ENCODE measurements at regions not wholly inside any gene's neighbourhood (a gene's known extent, or its start where the extent isn't known, plus 50 kb on each side); places are given as distances from the start of the nearest gene placed in this dataset.

GRCh38 chrY:8151561-8151960 lies 1185.7 kb upstream of the TSPY4 start:
- H3K4me3 ChIP-seq (ENCODE audit: low read length), result no peak overlapping the region
- no peaks in the 10 kb centered on the region for H3K4me1 ChIP-seq (ENCODE audit: insufficient read depth, low read length)
- H3K27me3 ChIP-seq (ENCODE audit: insufficient read depth, low read length), result no peaks in the 10 kb centered on the region
- H3K9me3 ChIP-seq (ENCODE audit: low read depth, low read length), result no peaks in the 10 kb centered on the region

- no peaks in the 10 kb centered on the region for H3K9me3 ChIP-seq (ENCODE audit: low read depth, low read length)
- H3K4me1 ChIP-seq (ENCODE audit: insufficient read depth, low read length), result no peaks in the 10 kb centered on the region
- no peak overlapping the region for H3K4me3 ChIP-seq (ENCODE audit: low read length)
- H3K27me3 ChIP-seq (ENCODE audit: insufficient read depth, low read length), result no peaks in the 10 kb centered on the region
Measured at GRCh38 chrY:8128578-8128977, 1208.7 kb upstream of the TSPY4 start.

GRCh38 chrY:8125907-8126571 lies 1211.2 kb upstream of the TSPY4 start:
- H3K4me1 ChIP-seq (ENCODE audit: insufficient read depth, low read length), result no peaks in the 10 kb centered on the region
- H3K4me3 ChIP-seq (ENCODE audit: low read length), result no peak overlapping the region
- H3K9me3 ChIP-seq (ENCODE audit: low read depth, low read length), result no peaks in the 10 kb centered on the region
- no peaks in the 10 kb centered on the region for H3K27me3 ChIP-seq (ENCODE audit: insufficient read depth, low read length)

- no peaks in the 10 kb centered on the region for H3K27me3 ChIP-seq (ENCODE audit: insufficient read depth, low read length)
- H3K9me3 ChIP-seq (ENCODE audit: low read depth, low read length), result no peaks in the 10 kb centered on the region
- H3K4me3 ChIP-seq (ENCODE audit: low read length), result no peak overlapping the region
- no peaks in the 10 kb centered on the region for H3K4me1 ChIP-seq (ENCODE audit: insufficient read depth, low read length)
Measured at GRCh38 chrY:8121825-8122224, 1210.3 kb upstream of the AMELY start.

DNA sequence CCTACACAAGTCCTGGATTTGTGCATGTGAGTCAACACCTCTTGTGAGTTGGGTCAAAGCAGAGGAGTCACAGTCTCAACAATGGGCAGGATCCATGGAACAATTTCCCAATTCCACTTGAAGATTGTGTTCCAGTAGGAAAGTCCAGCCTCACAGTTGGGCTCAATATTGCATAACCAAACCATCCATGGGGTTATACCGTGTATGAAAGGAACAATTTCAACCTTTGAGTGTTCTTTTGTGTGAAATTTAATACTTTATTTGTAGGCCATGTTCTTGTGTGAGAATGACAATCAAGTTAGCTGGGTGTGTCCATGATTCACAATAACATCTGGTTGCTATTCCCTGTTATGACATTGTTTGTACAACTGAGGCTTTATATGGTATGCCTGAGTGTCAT lies 1182.9 kb upstream of the AMELY start:
- Histone ChIP-seq H3K4me3 (ENCODE audit: low read length) (no peak overlapping the region), H3K4me1 (ENCODE audit: insufficient read depth, low read length) (no peaks in the 10 kb centered on the region), H3K27me3 (ENCODE audit: insufficient read depth, low read length) (no peaks in the 10 kb centered on the region), H3K9me3 (ENCODE audit: low read depth, low read length) (no peaks in the 10 kb centered on the region)

- Histone ChIP-seq H3K9me3 (ENCODE audit: low read depth, low read length) (no peaks in the 10 kb centered on the region), H3K4me3 (ENCODE audit: low read length) (no peak overlapping the region), H3K27me3 (ENCODE audit: insufficient read depth, low read length) (no peaks in the 10 kb centered on the region), H3K4me1 (ENCODE audit: insufficient read depth, low read length) (no peaks in the 10 kb centered on the region)
Measured at GRCh38 chrY:8092926-8093325, 1181.4 kb upstream of the AMELY start.

GRCh38 chrY:8085925-8086324 lies 1174.4 kb upstream of the AMELY start:
- Histone ChIP-seq H3K4me3 (ENCODE audit: low read length) (no peak overlapping the region), H3K4me1 (ENCODE audit: insufficient read depth, low read length) (no peaks in the 10 kb centered on the region), H3K9me3 (ENCODE audit: low read depth, low read length) (no peaks in the 10 kb centered on the region), H3K27me3 (ENCODE audit: insufficient read depth, low read length) (no peaks in the 10 kb centered on the region)

GRCh38 chrY:8084192-8084591 lies 1172.6 kb upstream of the AMELY start:
- Histone ChIP-seq H3K4me3 (ENCODE audit: low read length) (no peak overlapping the region), H3K4me1 (ENCODE audit: insufficient read depth, low read length) (no peaks in the 10 kb centered on the region), H3K9me3 (ENCODE audit: low read depth, low read length) (no peaks in the 10 kb centered on the region), H3K27me3 (ENCODE audit: insufficient read depth, low read length) (no peaks in the 10 kb centered on the region)

DNA sequence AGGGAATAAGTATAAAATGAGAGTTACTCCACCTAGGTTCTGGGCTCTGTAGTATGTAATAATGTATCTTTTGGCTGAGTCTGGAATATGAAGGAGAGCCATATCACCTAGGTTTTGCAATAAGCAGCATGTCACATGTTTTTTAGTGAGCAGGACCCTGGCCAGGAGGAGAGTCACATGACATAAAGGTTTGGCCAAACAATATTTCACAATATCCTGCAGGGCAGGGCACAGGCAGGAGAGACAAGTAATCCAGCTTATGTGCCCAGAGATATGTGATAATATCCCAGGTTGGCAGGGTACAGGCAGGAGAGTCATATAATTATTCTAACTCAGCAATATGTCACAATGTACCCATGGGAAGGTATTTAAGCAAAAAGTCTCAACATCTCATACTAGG lies 1169.6 kb upstream of the AMELY start:
- Histone ChIP-seq H3K9me3 (ENCODE audit: low read depth, low read length) (no peaks in the 10 kb centered on the region), H3K4me1 (ENCODE audit: insufficient read depth, low read length) (no peaks in the 10 kb centered on the region), H3K27me3 (ENCODE audit: insufficient read depth, low read length) (no peaks in the 10 kb centered on the region), H3K4me3 (ENCODE audit: low read length) (no peak overlapping the region)

- Histone ChIP-seq H3K4me3 (ENCODE audit: low read length) (no peak overlapping the region), H3K27me3 (ENCODE audit: insufficient read depth, low read length) (no peaks in the 10 kb centered on the region), H3K4me1 (ENCODE audit: insufficient read depth, low read length) (no peaks in the 10 kb centered on the region), H3K9me3 (ENCODE audit: low read depth, low read length) (no peaks in the 10 kb centered on the region)
Measured at GRCh38 chrY:8065220-8065619, 1153.7 kb upstream of the AMELY start.

DNA sequence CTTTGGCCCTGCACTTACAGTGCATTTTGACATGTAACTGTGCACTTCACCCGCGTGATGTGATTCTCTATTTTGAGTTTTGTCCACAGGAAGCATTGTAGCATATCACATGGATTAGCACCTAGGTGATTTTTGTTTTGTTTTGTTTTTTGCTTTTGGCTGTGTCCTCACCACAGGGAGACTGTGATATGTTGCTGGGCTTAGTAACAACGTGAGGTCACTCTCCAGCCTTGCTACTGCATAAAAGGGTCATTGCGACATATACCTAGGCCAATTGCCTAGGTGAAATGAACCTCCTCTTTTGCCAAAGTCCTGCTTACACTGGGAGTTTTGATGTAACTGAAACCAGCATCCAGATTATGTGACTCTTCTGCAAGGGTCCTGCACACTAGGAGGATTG lies 1152.9 kb upstream of the AMELY start:
- H3K27me3 ChIP-seq (ENCODE audit: insufficient read depth, low read length), result no peaks in the 10 kb centered on the region
- no peaks in the 10 kb centered on the region for H3K4me1 ChIP-seq (ENCODE audit: insufficient read depth, low read length)
- H3K9me3 ChIP-seq (ENCODE audit: low read depth, low read length), result no peaks in the 10 kb centered on the region
- H3K4me3 ChIP-seq (ENCODE audit: low read length), result no peak overlapping the region

DNA sequence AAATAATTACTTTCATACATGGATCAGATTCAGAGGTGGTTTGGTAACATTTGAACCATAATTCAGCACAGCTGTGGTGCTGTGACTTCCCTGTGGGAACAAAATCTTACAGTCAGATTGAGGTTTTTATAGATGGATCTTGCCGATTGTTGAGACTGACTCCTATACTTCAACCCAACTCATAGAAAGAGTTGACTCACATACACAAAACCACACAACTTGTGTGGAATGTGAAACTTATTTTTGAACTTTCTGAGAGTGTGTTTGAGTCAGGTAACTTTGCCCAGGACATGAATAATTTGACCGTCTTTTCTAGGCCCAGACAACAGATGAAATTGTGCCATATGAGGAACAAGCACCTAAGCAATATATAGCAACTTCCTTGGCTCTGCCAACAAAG lies 1152.4 kb upstream of the AMELY start:
- H3K4me1 ChIP-seq (ENCODE audit: insufficient read depth, low read length), result no peaks in the 10 kb centered on the region
- H3K4me3 ChIP-seq (ENCODE audit: low read length), result no peak overlapping the region
- H3K27me3 ChIP-seq (ENCODE audit: insufficient read depth, low read length), result no peaks in the 10 kb centered on the region
- no peaks in the 10 kb centered on the region for H3K9me3 ChIP-seq (ENCODE audit: low read depth, low read length)

GRCh38 chrY:8058613-8059012 lies 1147.1 kb upstream of the AMELY start:
- Histone ChIP-seq H3K4me1 (ENCODE audit: insufficient read depth, low read length) (no peaks in the 10 kb centered on the region), H3K27me3 (ENCODE audit: insufficient read depth, low read length) (no peaks in the 10 kb centered on the region), H3K4me3 (ENCODE audit: low read length) (no peak overlapping the region), H3K9me3 (ENCODE audit: low read depth, low read length) (no peaks in the 10 kb centered on the region)

DNA sequence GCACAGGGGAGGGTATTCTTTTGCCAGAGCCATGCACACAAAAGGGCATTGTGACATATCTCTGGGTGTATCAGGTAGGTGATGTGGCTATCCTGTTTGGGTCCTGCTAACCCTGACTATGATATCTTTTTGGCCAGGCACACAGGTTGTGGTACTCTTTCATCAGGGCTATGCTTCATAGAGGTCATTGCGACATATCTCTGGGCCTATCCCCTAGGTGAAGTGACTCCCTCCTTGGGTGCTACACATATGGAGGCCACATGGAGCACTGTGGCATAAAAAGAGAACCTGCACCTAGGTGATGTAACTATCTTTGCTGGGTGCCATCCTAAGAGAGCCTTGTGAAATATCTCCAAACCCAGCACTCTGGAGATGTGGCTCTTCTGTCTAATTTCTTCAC lies 1139.8 kb upstream of the AMELY start:
- Histone ChIP-seq H3K9me3 (ENCODE audit: low read depth, low read length) (no peaks in the 10 kb centered on the region), H3K4me3 (ENCODE audit: low read length) (no peak overlapping the region), H3K4me1 (ENCODE audit: insufficient read depth, low read length) (no peaks in the 10 kb centered on the region), H3K27me3 (ENCODE audit: insufficient read depth, low read length) (no peaks in the 10 kb centered on the region)

- H3K4me1 ChIP-seq (ENCODE audit: insufficient read depth, low read length), result no peaks in the 10 kb centered on the region
Measured at GRCh38 chrY:8041238-8041637, 1129.7 kb upstream of the AMELY start.

DNA sequence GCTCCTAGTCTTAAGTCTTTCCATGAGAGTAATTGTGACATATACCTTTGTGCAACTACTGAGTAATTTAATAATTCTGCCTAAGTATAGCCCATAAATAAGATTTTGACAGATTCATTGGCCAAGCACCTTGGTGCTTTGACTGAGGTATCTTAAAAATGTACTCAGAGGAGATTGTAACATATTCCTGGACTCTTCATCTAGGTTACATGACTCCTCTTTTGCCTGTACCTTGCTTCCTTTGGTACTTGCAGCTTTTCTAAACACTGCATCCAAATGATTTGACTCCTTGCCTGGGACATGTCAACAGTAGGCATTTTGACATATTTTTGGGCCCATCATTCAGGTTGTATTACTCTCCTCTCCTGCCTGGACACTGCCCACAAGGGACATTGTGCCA lies 1125.0 kb upstream of the AMELY start:
- Histone ChIP-seq H3K4me1 (ENCODE audit: insufficient read depth, low read length) (no peaks in the 10 kb centered on the region), H3K9me3 (ENCODE audit: low read depth, low read length) (no peaks in the 10 kb centered on the region), H3K27me3 (ENCODE audit: insufficient read depth, low read length) (no peaks in the 10 kb centered on the region), H3K4me3 (ENCODE audit: low read length) (no peak overlapping the region)

More at GRCh38 chrY:8041238-8041637, 1129.7 kb upstream of the AMELY start:
- no peaks in the 10 kb centered on the region for H3K27me3 ChIP-seq (ENCODE audit: insufficient read depth, low read length)
- H3K9me3 ChIP-seq (ENCODE audit: low read depth, low read length), result no peaks in the 10 kb centered on the region
- no peak overlapping the region for H3K4me3 ChIP-seq (ENCODE audit: low read length)

All from mononuclear cell (primary cell).